ENCODE measurements at regions not wholly inside any gene's neighbourhood (a gene's known extent, or its start where the extent isn't known, plus 50 kb on each side); places are given as distances from the start of the nearest gene placed in this dataset.

GRCh38 chr2:187842315-187842714 lies 288.1 kb upstream of the TFPI start:
- H3K4me3 Mint-ChIP-seq: no peak overlapping the region
- Histone ChIP-seq H3K36me3 (ENCODE audit: control insufficient read depth, insufficient read depth, low read length) (no peaks in the 10 kb centered on the region), H3K9ac (ENCODE audit: extremely low read depth, low read length, poor library complexity, severe bottlenecking) (no peak overlapping the region), H3K4me1 (ENCODE audit: control insufficient read depth, insufficient read depth, low read length) (no peaks in the 10 kb centered on the region), H3K27me3 (ENCODE audit: control insufficient read depth, insufficient read depth, low read length, poor library complexity, severe bottlenecking) (no peaks in the 10 kb centered on the region), H3K4me3 (ENCODE audit: low read length) (no peak overlapping the region), H3K27ac (ENCODE audit: low read depth, low read length) (no peak overlapping the region), H3K9me3 (ENCODE audit: control insufficient read depth, low read length) (no peaks in the 10 kb centered on the region)
- H3K4me1 Mint-ChIP-seq: peaks cover 7% of the 10 kb centered on the region
- peaks cover 8% of the 10 kb centered on the region for H3K36me3 Mint-ChIP-seq (ENCODE audit: low read depth)
- no peaks in the 10 kb centered on the region for H3K27me3 Mint-ChIP-seq (ENCODE audit: insufficient read depth)
- TF ChIP-seq CTCF (conservative IDR thresholded peaks at IDR 0.05): no peak
- no peak for DNase-seq
- H3K9me3 Mint-ChIP-seq: peaks cover 6% of the 10 kb centered on the region
- no peak overlapping the region for H3K27ac Mint-ChIP-seq
- 93 to 99% methylated on average over 3 to 4 of the region's 4 CpGs for WGBS, 2 experiments (ENCODE audit: insufficient coverage in 1 of 2, insufficient read length in 1 of 2)

- no peak for DNase-seq
Observed at GRCh38 chr2:187842978-187843847, 289.0 kb upstream of the TFPI start.

More at GRCh38 chr2:187842978-187843847, 289.0 kb upstream of the TFPI start:
- no peak overlapping the region for H3K27ac Mint-ChIP-seq
- no peak overlapping the region for H3K4me3 Mint-ChIP-seq
- peaks cover 10% of the 10 kb centered on the region for H3K4me1 Mint-ChIP-seq
- 70 to 74% methylated on average over 7 of the region's 8 CpGs for WGBS, 2 experiments (ENCODE audit: insufficient coverage in 1 of 2, insufficient read length in 1 of 2)
- H3K36me3 ChIP-seq (ENCODE audit: control insufficient read depth, insufficient read depth, low read length): no peaks in the 10 kb centered on the region
- H3K9ac ChIP-seq (ENCODE audit: extremely low read depth, low read length, poor library complexity, severe bottlenecking): no peak overlapping the region
- no peaks in the 10 kb centered on the region for H3K27me3 ChIP-seq (ENCODE audit: control insufficient read depth, insufficient read depth, low read length, poor library complexity, severe bottlenecking)
- peaks cover 6% of the 10 kb centered on the region for H3K9me3 Mint-ChIP-seq
- peaks cover 8% of the 10 kb centered on the region for H3K36me3 Mint-ChIP-seq (ENCODE audit: low read depth)
- no peak overlapping the region for H3K4me3 ChIP-seq (ENCODE audit: low read length)
- H3K27me3 Mint-ChIP-seq (ENCODE audit: insufficient read depth): no peaks in the 10 kb centered on the region
- peak; percentile 87 for TF ChIP-seq CTCF (conservative IDR thresholded peaks at IDR 0.05)
- H3K27ac ChIP-seq (ENCODE audit: low read depth, low read length): no peak overlapping the region
- H3K9me3 ChIP-seq (ENCODE audit: control insufficient read depth, low read length): no peaks in the 10 kb centered on the region
- H3K4me1 ChIP-seq (ENCODE audit: control insufficient read depth, insufficient read depth, low read length): no peaks in the 10 kb centered on the region

Data from endodermal cell (in vitro differentiated cells).